ENCODE measurements at regions not wholly inside any gene's neighbourhood (a gene's known extent, or its start where the extent isn't known, plus 50 kb on each side); places are given as distances from the start of the nearest gene placed in this dataset.

- ATAC-seq, result peak; percentile 33; the same call in 1 of the 3 replicates
- TF ChIP-seq GLIS3 (CRISPR knock-in tag; IDR thresholded peaks at IDR 0.05) (no peak), SNAI2 (CRISPR knock-in tag; IDR thresholded peaks at IDR 0.05) (no peak), PATZ1 (CRISPR knock-in tag; IDR thresholded peaks at IDR 0.05; ENCODE audit: borderline replicate concordance) (no peak), POU6F1 (CRISPR knock-in tag; IDR thresholded peaks at IDR 0.05; ENCODE audit: borderline replicate concordance, low read depth) (no peak), TOX (CRISPR knock-in tag; IDR thresholded peaks at IDR 0.05; ENCODE audit: borderline replicate concordance) (no peak), ZNF8 (CRISPR knock-in tag; IDR thresholded peaks at IDR 0.05) (no peak), ZNF70 (CRISPR knock-in tag; IDR thresholded peaks at IDR 0.05) (no peak), CSRNP3 (CRISPR knock-in tag; IDR thresholded peaks at IDR 0.05) (no peak), ISL1 (CRISPR knock-in tag; IDR thresholded peaks at IDR 0.05) (no peak), ZNF565 (CRISPR knock-in tag; conservative IDR thresholded peaks at IDR 0.05; ENCODE audit: low read depth) (no peak), TSHZ2 (CRISPR knock-in tag; IDR thresholded peaks at IDR 0.05) (no peak), CSDC2 (CRISPR knock-in tag; IDR thresholded peaks at IDR 0.05) (no peak), PPARA (CRISPR knock-in tag; IDR thresholded peaks at IDR 0.05; ENCODE audit: borderline replicate concordance) (no peak)
Observed at GRCh38 chr3:104245981-104246380, 1120.7 kb upstream of the ALCAM start.

GRCh38 chr3:104257486-104257885 is 1109.2 kb upstream of the ALCAM start:
- 0 out of 2 replicates have a peak, but pooled peaks have one; percentile 42 for TF ChIP-seq ISL1 (CRISPR knock-in tag; IDR thresholded peaks at IDR 0.05)
- no peak for TF ChIP-seq OSR1 (CRISPR knock-in tag; IDR thresholded peaks at IDR 0.05)
- no peak; the same call in 2 of the 3 replicates for ATAC-seq

- no peak for TF ChIP-seq ZFP3 (CRISPR knock-in tag; IDR thresholded peaks at IDR 0.05)
- no peak for TF ChIP-seq POU6F1 (CRISPR knock-in tag; IDR thresholded peaks at IDR 0.05; ENCODE audit: borderline replicate concordance, low read depth)
- TF ChIP-seq ZNF565 (CRISPR knock-in tag; conservative IDR thresholded peaks at IDR 0.05; ENCODE audit: low read depth), result no peak
- TF ChIP-seq TCF4 (CRISPR knock-in tag; IDR thresholded peaks at IDR 0.05; ENCODE audit: borderline replicate concordance), result no peak
- no peak for TF ChIP-seq CREB5 (CRISPR knock-in tag; IDR thresholded peaks at IDR 0.05; ENCODE audit: low read depth)
- no peak for TF ChIP-seq SNAI2 (CRISPR knock-in tag; IDR thresholded peaks at IDR 0.05)
- TF ChIP-seq OSR1 (CRISPR knock-in tag; IDR thresholded peaks at IDR 0.05), result no peak
- no peak for TF ChIP-seq ZFP30 (CRISPR knock-in tag; IDR thresholded peaks at IDR 0.05)
- TF ChIP-seq ZC3H10 (CRISPR knock-in tag; IDR thresholded peaks at IDR 0.05), result no peak
- no peak for TF ChIP-seq ESRRG (CRISPR knock-in tag; IDR thresholded peaks at IDR 0.05)
- TF ChIP-seq GLIS3 (CRISPR knock-in tag; IDR thresholded peaks at IDR 0.05), result no peak
- TF ChIP-seq TOX (CRISPR knock-in tag; IDR thresholded peaks at IDR 0.05; ENCODE audit: borderline replicate concordance), result no peak
- TF ChIP-seq BACH2 (CRISPR knock-in tag; IDR thresholded peaks at IDR 0.05; ENCODE audit: borderline replicate concordance), result no peak
- no peak for TF ChIP-seq TSHZ2 (CRISPR knock-in tag; IDR thresholded peaks at IDR 0.05)
- TF ChIP-seq CSDC2 (CRISPR knock-in tag; IDR thresholded peaks at IDR 0.05), result no peak
- TF ChIP-seq ISL1 (CRISPR knock-in tag; IDR thresholded peaks at IDR 0.05), result no peak
- no peak for TF ChIP-seq CSRNP3 (CRISPR knock-in tag; IDR thresholded peaks at IDR 0.05)
- no peak for TF ChIP-seq RARB (CRISPR knock-in tag; IDR thresholded peaks at IDR 0.05)
- no peak for TF ChIP-seq ZNF70 (CRISPR knock-in tag; IDR thresholded peaks at IDR 0.05)
- no peak for TF ChIP-seq PPARA (CRISPR knock-in tag; IDR thresholded peaks at IDR 0.05; ENCODE audit: borderline replicate concordance)
- no peak for ATAC-seq
Observed at GRCh38 chr3:104263477-104263876, 1103.2 kb upstream of the ALCAM start.
